Neural cell (in vitro differentiated cells): ENCODE measurements at regions not wholly inside any gene's neighbourhood (a gene's known extent, or its start where the extent isn't known, plus 50 kb on each side); places are given as distances from the start of the nearest gene placed in this dataset.

Experiments used
- CTCF ChIP-seq: fragments of 450-650 bp; IDR thresholded peaks from 2 replicates; pipeline ENCODE4 v1.5.1; 2014; ENCODE audit warnings: antibody characterized with exemption, mild to moderate bottlenecking, moderate library complexity; ENCODE audit not compliant: poor library complexity, severe bottlenecking
- EP300 ChIP-seq: fragments of 450-650 bp; conservative IDR thresholded peaks from 2 replicates; pipeline ENCODE4 v1.6.1; 2014; ENCODE audit warnings: antibody characterized with exemption, mild to moderate bottlenecking, moderate library complexity; ENCODE audit not compliant: poor library complexity, severe bottlenecking
- EZH2 ChIP-seq: fragments of 200-600, 300-800 bp; shearing (Covaris generic), sonication (generic); IDR thresholded peaks from 2 replicates; pipeline ENCODE4 v1.6.1; 2014; ENCODE audit warnings: antibody characterized with exemption, low read length, borderline replicate concordance, mild to moderate bottlenecking; ENCODE audit not compliant: insufficient read depth, poor library complexity, severe bottlenecking
- POLR2AphosphoS5 ChIP-seq: IDR thresholded peaks from 2 replicates; pipeline ENCODE4 v1.6.1; 2012
- RAD21 ChIP-seq: fragments of 450-650 bp; conservative IDR thresholded peaks from 2 replicates; pipeline ENCODE4 v1.6.1; 2014; ENCODE audit warnings: antibody characterized with exemption, mild to moderate bottlenecking, moderate library complexity
- REST ChIP-seq: IDR thresholded peaks from 2 replicates; pipeline ENCODE4 v1.6.1; 2012; ENCODE audit warnings: borderline replicate concordance
- SMC3 ChIP-seq: fragments of 450-650 bp; conservative IDR thresholded peaks from 2 replicates; pipeline ENCODE4 v1.6.1; 2014; ENCODE audit warnings: antibody characterized with exemption, mild to moderate bottlenecking, moderate library complexity; ENCODE audit not compliant: poor library complexity
- TAF1 ChIP-seq: IDR thresholded peaks from 2 replicates; pipeline ENCODE4 v1.6.1; 2012; ENCODE audit warnings: low read depth

GRCh38 chr3:68441054-68441453 is 491.3 kb downstream of the TAFA4 start:
- no peak for TF ChIP-seq CTCF
- no peak for TF ChIP-seq EP300
- no peak for TF ChIP-seq RAD21
- TF ChIP-seq POLR2AphosphoS5, result no peak
- TF ChIP-seq REST, result no peak
- TF ChIP-seq TAF1, result no peak
- TF ChIP-seq SMC3, result no peak
- TF ChIP-seq EZH2, result no peak
